Small intestine (tissue), 7 donors: ENCODE measurements at regions not wholly inside any gene's neighbourhood (a gene's known extent, or its start where the extent isn't known, plus 50 kb on each side); places are given as distances from the start of the nearest gene placed in this dataset.
"Not testable (repeated sequence)": the region's sequence is repeated elsewhere in the genome, so short reads cannot be mapped to it uniquely, and the experiment has no call there.

ENCODE experiments used
- DNase-seq, 2 donors: peaks; one replicate each; pipeline versions ENCODE4 v3.0.0 to v3.0.0-alpha.2; 2013
- FAIRE-seq: peaks from 2 replicates; lab custom pipeline; 2012; peaks lifted over from hg19 to GRCh38; lab: Jason Lieb, UNC
- H3K27ac ChIP-seq, 3 donors: one replicate each; pipeline ENCODE4 v1.5.1; 2013; ENCODE audit warnings: low read length in 2 of 3, mild to moderate bottlenecking in 2 of 3, control low read depth in 1 of 3, inconsistent platforms in 1 of 3, low read depth in 1 of 3, moderate library complexity in 1 of 3
- H3K27me3 ChIP-seq, 3 donors: one replicate each; pipeline ENCODE4 v1.6.1; 2013; ENCODE audit warnings: low read length in 3 of 3, inconsistent platforms in 1 of 3; ENCODE audit not compliant: control insufficient read depth in 3 of 3, insufficient read depth in 3 of 3
- H3K36me3 ChIP-seq, 3 donors: one replicate each; pipeline ENCODE4 v1.6.1; 2013; ENCODE audit warnings: low read length in 3 of 3, inconsistent platforms in 1 of 3, low read depth in 1 of 3, mild to moderate bottlenecking in 1 of 3, moderate library complexity in 1 of 3; ENCODE audit not compliant: control insufficient read depth in 3 of 3, insufficient read depth in 2 of 3
- H3K4me1 ChIP-seq, 3 donors: one replicate each; pipeline ENCODE4 v1.6.1; 2013; ENCODE audit warnings: low read length in 2 of 3, inconsistent platforms in 1 of 3, low read depth in 1 of 3, mild to moderate bottlenecking in 1 of 3, moderate library complexity in 1 of 3; ENCODE audit not compliant: control insufficient read depth in 3 of 3, insufficient read depth in 2 of 3
- H3K4me3 ChIP-seq, 3 donors: one replicate each; pipeline ENCODE4 v1.5.1; 2013; ENCODE audit warnings: low read length in 3 of 3, control low read depth in 1 of 3, inconsistent platforms in 1 of 3, low read depth in 1 of 3, mild to moderate bottlenecking in 1 of 3, moderate library complexity in 1 of 3
- H3K9me3 ChIP-seq, 2 donors: one replicate each; pipeline ENCODE4 v1.6.1; 2013; ENCODE audit warnings: low read depth in 1 of 2, low read length in 1 of 2; ENCODE audit not compliant: control insufficient read depth in 2 of 2, insufficient read depth in 1 of 2
- WGBS, 3 donors: extraction: QIAGEN DNeasy Blood & Tissue Kit; methylation state at CpG; one replicate each; pipeline ENCODE4 v1.1.7; 2013; 5-methylcytosine and 5-hydroxymethylcytosine counted together
- donor health status: healthy with polysubstance abuse.
- donor health status: control.
- donor health status: control.
- donor health status: Bipolar disorder and iron deficiency.
- donor health status: healthy.

DNA sequence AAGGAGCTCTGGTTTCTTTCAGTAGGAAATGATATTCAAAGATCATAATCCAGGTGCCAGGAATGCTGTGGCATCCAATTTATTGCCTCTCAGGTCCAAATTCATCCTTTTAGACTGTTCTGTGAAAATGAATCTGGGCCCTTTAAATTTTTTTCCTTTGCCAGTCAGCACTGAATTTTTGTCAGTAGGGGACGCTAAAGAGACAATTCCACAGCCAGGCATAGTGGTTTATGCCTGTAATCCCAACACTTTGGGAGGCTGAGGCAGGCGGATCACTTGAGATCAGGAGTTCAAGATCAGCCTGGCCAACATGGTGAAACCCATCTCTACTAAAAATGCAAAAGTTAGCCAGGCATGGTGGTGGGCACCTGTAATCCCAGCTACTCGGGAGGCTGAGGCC lies 60.9 kb upstream of the USP9X start:
- FAIRE-seq, DNase-seq, H3K27ac ChIP-seq, H3K36me3 ChIP-seq, H3K4me3 ChIP-seq, H3K9me3 ChIP-seq, H3K27me3 ChIP-seq: not testable (repeated sequence)
- H3K4me1 ChIP-seq, result peaks cover 0 to 13% (median 2%) of the 10 kb centered on the region in 3 donors
- 62 to 72% (median 63%) methylated on average over 3 of the region's 3 CpGs for WGBS, 3 donors

DNA sequence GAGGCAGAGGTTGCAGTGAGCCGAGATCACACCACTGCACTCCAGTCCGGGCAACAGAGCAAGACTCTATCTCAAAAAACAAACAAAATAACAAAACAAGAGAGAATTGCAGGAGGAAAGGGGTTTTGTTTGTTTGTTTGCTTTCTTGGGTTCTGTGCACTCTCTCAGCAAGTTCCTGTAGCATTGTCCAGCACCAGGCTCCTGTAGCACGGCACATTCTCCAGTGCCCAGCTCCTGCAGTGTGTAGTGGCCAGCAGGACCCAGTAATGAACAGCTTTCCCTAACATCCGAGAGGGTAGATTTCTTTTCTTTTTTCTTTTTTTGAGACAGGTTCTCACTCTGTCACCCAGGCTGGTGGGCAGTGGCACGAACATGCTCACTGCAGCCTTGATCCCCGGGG lies 60.5 kb upstream of the USP9X start:
- H3K36me3 ChIP-seq, result no peaks in the 10 kb centered on the region
- H3K27ac ChIP-seq, result no peak overlapping the region
- H3K4me3 ChIP-seq, result no peak overlapping the region
- FAIRE-seq (no peak), DNase-seq (no peak)
- H3K9me3 ChIP-seq, result no peaks in the 10 kb centered on the region
- no peaks in the 10 kb centered on the region for H3K27me3 ChIP-seq
- peaks cover 0 to 13% (median 2%) of the 10 kb centered on the region in 3 donors for H3K4me1 ChIP-seq
- WGBS, 3 donors, result 75 to 92% (median 87%) methylated on average over 6 of the region's 6 CpGs

DNA sequence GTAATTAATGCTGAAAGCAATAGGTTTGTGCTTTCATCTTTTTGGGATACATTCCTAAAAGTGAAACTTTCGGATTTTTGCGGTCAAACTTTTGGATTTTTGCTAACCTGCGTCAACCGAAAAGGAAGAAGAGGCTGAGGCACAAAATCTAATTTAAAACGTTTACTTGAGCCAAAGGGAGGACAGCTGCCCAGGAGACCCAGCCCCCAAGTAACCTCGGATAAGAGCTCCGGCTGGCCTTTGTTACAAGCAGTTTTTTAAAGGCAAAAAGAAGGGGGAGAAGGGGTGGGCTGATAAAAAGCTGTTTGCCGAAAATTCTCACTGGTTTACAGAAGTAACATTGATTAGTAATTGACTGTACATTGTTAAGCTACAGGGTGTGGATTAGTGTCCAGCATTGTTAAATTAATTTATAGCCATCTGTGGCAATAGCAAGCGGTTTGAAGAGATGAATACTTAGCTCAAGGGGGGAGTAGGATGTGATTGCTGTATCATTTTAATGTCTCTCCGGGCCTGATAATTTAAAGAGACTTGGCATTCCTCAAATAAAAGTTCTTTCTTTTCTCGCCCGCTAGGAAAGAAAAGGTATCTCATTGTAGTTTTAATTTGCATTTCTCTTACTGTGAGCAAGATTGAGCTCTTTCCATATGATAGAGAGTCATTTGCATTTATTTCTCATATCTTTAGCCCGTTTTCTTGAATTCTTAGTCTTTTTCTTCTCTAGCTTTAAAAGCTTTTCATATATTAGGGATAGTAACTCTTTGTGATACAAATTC lies 59.1 kb upstream of the USP9X start:
- H3K4me1 ChIP-seq, result peaks cover 0 to 13% (median 2%) of the 10 kb centered on the region in 3 donors
- H3K36me3 ChIP-seq, result no peaks in the 10 kb centered on the region
- DNase-seq (peak in 1 of 2 donors; percentile 48), FAIRE-seq (no peak)
- 11 to 41% (median 18%) methylated on average over 13 of the region's 13 CpGs for WGBS, 3 donors
- H3K9me3 ChIP-seq, result no peaks in the 10 kb centered on the region
- H3K4me3 ChIP-seq, result peak overlapping the region in 1 of 3 donors; percentile 4
- H3K27ac ChIP-seq, result peak overlapping the region; percentile 14 to 81 (median 64)
- no peaks in the 10 kb centered on the region for H3K27me3 ChIP-seq

DNA sequence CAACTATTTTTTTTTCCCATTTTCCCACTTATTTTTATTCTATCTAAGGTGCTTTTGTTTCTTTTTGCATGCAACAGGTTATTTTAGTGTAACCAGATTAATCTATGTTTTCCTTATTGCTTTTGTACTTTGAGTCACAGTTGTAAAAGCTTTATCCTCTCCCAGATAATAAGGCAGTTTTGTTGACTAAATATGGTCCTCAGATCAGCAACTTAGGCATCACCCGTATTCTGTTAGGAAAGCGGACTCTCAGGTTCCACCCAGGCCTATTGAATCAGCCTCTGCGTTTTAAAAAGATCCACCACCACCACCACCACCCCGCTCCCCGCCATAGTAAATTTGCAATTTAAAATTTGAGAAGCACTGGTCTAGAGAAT lies 58.6 kb upstream of the USP9X start:
- H3K4me3 ChIP-seq, result no peak overlapping the region
- 25 to 62% (median 26%) methylated on average over 5 of the region's 5 CpGs for WGBS, 3 donors
- DNase-seq (peak; percentile 64 to 79), FAIRE-seq (no peak)
- H3K27ac ChIP-seq, result peak overlapping the region in 1 of 3 donors; percentile 81
- H3K27me3 ChIP-seq, result no peaks in the 10 kb centered on the region
- H3K36me3 ChIP-seq, result no peaks in the 10 kb centered on the region
- no peaks in the 10 kb centered on the region for H3K9me3 ChIP-seq
- H3K4me1 ChIP-seq, result peaks cover 0 to 13% (median 2%) of the 10 kb centered on the region in 3 donors

DNA sequence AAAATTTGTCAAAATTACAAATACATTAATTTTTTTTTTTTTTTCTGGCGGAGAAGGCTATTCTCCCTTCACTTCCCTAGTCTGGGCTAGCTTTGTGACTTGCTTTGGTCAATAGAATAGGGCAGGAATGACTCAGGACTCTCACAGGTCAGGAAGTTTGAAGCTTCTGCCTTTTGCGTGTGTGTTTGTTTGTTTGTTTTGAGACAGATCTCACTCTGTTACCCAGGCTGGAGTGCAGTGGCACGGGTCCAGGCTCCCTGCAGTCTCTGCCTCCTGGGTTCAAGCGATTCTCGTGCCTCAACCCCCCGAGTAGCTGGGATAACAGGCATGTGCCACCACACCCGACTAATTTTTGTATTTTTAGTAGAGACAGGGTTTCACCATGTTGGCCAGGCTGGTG lies 55.9 kb upstream of the USP9X start:
- FAIRE-seq (no peak), DNase-seq (no peak)
- 61 to 69% (median 69%) methylated on average over 7 of the region's 7 CpGs for WGBS, 3 donors

DNA sequence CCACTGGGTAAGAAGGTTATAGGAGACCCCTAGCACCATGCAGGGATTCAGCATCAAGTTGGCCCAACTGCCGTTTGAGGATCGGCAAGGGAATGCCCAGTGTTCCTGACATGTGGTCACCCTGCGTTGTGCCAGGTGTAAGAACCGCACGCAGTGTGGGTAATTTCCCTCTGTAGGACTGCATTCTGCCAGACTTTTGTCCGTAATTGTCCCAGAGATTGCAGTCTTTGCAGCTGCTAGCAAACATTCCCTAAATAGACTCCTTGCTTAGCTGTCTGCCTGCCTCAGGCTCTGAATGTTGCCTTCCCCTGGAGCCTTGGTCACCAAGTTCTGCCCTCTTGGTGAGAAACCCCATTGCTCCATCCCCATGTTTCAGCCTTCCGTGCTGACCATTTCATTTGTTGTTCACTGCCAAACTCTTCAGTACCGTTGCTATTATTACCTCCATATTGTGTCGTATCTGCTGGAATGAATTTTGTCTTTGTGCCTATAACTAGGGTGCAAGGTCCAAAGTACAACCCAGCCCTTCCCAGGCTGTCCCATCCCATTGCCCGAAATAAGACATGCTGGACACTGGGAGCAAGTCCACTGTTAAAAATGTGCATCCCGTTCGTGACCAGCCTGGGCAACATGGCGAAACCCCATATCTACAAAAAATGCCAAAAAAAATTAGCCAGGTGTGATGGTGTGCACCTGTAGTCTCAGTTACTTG lies 53.8 kb upstream of the USP9X start:
- no peaks in the 10 kb centered on the region for H3K36me3 ChIP-seq
- H3K4me1 ChIP-seq, result peaks cover 0 to 11% (median 0%) of the 10 kb centered on the region in 3 donors
- no peaks in the 10 kb centered on the region for H3K27me3 ChIP-seq
- peak in 1 of 2 donors; percentile 57 for DNase-seq
- FAIRE-seq, result no peak
- peak overlapping the region in 1 of 3 donors; percentile 45 for H3K27ac ChIP-seq
- H3K9me3 ChIP-seq, result no peaks in the 10 kb centered on the region
- 31 to 69% (median 59%) methylated on average over 13 of the region's 13 CpGs for WGBS, 3 donors
- no peak overlapping the region for H3K4me3 ChIP-seq

More for the DNA sequence above, 55.9 kb upstream of the USP9X start:
- H3K4me1 ChIP-seq, result peaks cover 0 to 10% (median 2%) of the 10 kb centered on the region in 3 donors
- no peaks in the 10 kb centered on the region for H3K36me3 ChIP-seq
- H3K9me3 ChIP-seq, result no peaks in the 10 kb centered on the region
- H3K27me3 ChIP-seq, result no peaks in the 10 kb centered on the region
- H3K4me3 ChIP-seq, result no peak overlapping the region
- no peak overlapping the region for H3K27ac ChIP-seq

DNA sequence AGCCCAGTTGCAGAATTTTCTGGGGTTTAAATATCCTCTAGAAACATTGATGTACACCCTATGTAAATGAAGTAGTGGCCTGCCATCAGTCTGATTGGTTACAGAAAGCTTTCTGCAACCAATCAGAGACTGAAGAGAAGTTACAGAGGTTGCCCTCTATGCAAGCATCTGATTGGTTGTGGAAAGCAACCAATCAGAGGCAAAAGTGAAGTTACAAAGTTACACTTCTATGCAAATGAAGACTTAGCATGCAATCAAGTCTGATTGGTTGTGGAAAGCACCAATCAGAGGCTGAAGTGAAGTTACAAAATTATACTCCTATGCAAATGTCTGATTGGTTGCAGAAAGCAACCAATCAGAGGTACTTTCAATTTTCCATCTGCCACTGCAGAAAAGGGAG lies 51.9 kb upstream of the USP9X start:
- Histone ChIP-seq H3K27me3 (no peaks in the 10 kb centered on the region), H3K27ac (no peak overlapping the region), H3K4me3 (no peak overlapping the region), H3K4me1 (peaks cover 0 to 12% (median 0%) of the 10 kb centered on the region in 3 donors), H3K9me3 (no peaks in the 10 kb centered on the region), H3K36me3 (no peaks in the 10 kb centered on the region)
- FAIRE-seq (no peak), DNase-seq (no peak)

DNA sequence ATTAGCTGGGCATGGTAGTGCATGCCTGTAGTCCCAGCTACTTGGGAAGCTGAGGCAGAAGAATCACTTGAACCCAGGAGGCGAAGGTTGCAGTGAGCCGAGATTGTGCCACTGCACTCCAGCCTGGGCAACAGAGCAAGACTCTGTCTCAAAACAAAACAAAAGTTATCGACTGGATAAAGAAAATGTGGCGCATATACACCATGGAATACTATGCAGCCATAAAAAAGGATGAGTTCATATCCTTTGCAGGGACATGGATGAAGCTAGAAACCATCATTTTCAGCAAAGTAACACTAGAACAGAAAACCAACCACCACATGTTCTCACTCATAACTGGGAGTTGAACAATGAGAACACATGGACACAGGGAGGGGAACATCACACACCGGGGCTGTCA lies 50.3 kb upstream of the USP9X start:
- H3K36me3 ChIP-seq, H3K4me3 ChIP-seq, H3K27ac ChIP-seq, DNase-seq, H3K27me3 ChIP-seq, H3K9me3 ChIP-seq, FAIRE-seq: not testable (repeated sequence)
- 68 to 88% (median 88%) methylated on average over 4 to 5 of the region's 5 CpGs for WGBS, 3 donors
- peaks cover 0 to 12% (median 0%) of the 10 kb centered on the region in 3 donors for H3K4me1 ChIP-seq
